ENCODE measurements at regions not wholly inside any gene's neighbourhood (a gene's known extent, or its start where the extent isn't known, plus 50 kb on each side); places are given as distances from the start of the nearest gene placed in this dataset.

DNA sequence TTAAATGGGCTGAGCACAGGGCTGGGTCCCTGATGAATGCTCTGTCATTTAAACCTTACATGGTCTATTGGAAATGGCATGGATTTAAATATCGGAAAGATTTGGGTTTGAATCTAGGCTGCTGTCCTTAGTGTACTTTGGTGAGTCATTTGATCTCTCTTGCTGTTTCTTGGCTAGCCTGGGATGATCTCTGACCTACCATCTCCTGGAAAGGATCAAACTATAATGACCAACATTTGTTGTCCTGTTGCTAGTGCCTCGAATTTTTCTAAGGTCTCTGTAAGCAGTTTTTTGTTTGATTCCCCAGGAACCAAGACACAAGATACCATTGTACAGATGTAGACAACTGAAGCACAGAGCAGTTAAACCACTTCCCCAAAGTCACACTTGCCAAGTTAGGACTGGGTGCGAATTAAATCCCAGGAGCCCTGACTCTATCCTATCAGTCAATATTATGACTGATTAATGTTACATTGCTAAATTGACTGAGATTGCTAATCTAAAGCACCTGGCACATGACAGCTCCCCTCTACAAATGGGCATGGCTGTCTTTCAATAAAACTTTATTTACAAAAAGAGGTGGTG is 244.9 kb upstream of the MCTP2 start:
- TF ChIP-seq, protein P1, sequence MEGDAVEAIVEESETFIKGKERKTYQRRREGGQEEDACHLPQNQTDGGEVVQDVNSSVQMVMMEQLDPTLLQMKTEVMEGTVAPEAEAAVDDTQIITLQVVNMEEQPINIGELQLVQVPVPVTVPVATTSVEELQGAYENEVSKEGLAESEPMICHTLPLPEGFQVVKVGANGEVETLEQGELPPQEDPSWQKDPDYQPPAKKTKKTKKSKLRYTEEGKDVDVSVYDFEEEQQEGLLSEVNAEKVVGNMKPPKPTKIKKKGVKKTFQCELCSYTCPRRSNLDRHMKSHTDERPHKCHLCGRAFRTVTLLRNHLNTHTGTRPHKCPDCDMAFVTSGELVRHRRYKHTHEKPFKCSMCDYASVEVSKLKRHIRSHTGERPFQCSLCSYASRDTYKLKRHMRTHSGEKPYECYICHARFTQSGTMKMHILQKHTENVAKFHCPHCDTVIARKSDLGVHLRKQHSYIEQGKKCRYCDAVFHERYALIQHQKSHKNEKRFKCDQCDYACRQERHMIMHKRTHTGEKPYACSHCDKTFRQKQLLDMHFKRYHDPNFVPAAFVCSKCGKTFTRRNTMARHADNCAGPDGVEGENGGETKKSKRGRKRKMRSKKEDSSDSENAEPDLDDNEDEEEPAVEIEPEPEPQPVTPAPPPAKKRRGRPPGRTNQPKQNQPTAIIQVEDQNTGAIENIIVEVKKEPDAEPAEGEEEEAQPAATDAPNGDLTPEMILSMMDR (conservative IDR thresholded peaks at IDR 0.05; ENCODE audit: low read depth, low read length) = no peak
- no peak overlapping the region for H3K4me3 ChIP-seq (ENCODE audit: low read depth, low read length)
- no peak for DNase-seq (ENCODE audit: low read depth)

GRCh38 chr15:93985925-93986324 is 245.4 kb upstream of the MCTP2 start:
- H3K4me3 ChIP-seq (ENCODE audit: low read depth, low read length) = no peak overlapping the region
- TF ChIP-seq, protein P1 (conservative IDR thresholded peaks at IDR 0.05; ENCODE audit: low read depth, low read length) = no peak
- no peak for DNase-seq (ENCODE audit: low read depth)

- DNase-seq (ENCODE audit: low read depth) = no peak
- H3K4me3 ChIP-seq (ENCODE audit: low read depth, low read length) = no peak overlapping the region
- TF ChIP-seq, protein P1 (conservative IDR thresholded peaks at IDR 0.05; ENCODE audit: low read depth, low read length) = no peak
Observed at GRCh38 chr15:93985176-93985575, 246.2 kb upstream of the MCTP2 start.

- DNase-seq (ENCODE audit: low read depth) = no peak
- no peak overlapping the region for H3K4me3 ChIP-seq (ENCODE audit: low read depth, low read length)
- TF ChIP-seq, protein P1 (conservative IDR thresholded peaks at IDR 0.05; ENCODE audit: low read depth, low read length) = no peak
Observed at GRCh38 chr15:93983526-93983925, 247.8 kb upstream of the MCTP2 start.

GRCh38 chr15:93982226-93982727 is 249.1 kb upstream of the MCTP2 start:
- no peak overlapping the region for H3K4me3 ChIP-seq (ENCODE audit: low read depth, low read length)
- DNase-seq (ENCODE audit: low read depth) = no peak
- TF ChIP-seq, protein P1 (conservative IDR thresholded peaks at IDR 0.05; ENCODE audit: low read depth, low read length) = no peak

DNA sequence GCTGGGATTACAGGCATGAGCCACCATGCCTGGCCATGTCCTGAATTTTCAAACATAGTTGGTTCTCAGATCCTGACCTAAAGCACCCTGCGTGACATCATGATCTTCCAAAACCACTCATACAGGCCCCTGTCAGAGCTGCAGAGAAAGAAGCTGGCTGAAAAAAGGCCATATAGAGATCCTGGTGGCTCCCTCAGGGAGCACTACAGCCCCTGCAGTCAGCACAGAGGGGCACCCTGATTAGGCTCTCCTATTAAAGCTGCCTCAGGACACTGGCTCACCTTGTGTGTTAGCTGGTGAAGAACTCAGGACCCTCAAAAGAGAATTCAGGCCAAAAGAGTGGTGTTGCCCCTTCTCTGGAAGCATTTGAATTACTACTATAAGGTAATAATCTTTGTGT is 249.7 kb upstream of the MCTP2 start:
- H3K4me3 ChIP-seq (ENCODE audit: low read depth, low read length) = no peak overlapping the region
- TF ChIP-seq, protein P1 (conservative IDR thresholded peaks at IDR 0.05; ENCODE audit: low read depth, low read length) = no peak
- no peak for DNase-seq (ENCODE audit: low read depth)

DNA sequence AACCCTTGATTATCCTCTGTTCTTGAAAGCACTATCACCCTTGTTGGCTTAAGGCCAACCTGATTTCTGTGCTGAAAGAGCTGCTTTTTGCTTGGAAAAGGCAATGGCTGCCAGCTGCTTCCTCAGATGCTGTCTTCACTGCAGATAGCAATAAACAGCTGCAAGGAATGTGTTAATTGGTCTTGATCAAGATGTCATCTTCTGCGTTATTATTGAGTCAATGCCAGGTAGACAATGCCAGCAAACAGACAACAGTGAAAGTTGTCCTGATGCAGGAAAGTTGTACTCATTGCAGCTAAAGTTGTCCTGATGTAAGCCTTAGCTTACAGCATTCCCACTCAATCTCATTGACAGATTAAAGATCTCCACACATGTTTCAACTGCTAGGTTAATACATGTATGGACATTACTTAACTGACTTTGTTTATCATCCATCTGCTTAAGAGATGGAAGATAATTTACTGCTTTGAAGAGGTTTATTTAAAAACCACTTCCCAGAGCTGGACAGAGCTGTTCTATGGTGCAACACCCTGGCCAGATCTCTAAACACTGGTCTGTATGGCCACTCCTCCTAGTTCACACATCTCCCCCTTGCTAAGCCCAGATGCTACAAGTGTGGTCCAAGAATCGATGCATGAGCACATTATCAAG is 251.0 kb upstream of the MCTP2 start:
- no peak overlapping the region for H3K4me3 ChIP-seq (ENCODE audit: low read depth, low read length)
- DNase-seq (ENCODE audit: low read depth) = no peak
- TF ChIP-seq, protein P1 (conservative IDR thresholded peaks at IDR 0.05; ENCODE audit: low read depth, low read length) = no peak

All from choroid plexus epithelial cell (primary cell).